GM21381 (cell line): ENCODE measurements at regions not wholly inside any gene's neighbourhood (a gene's known extent, or its start where the extent isn't known, plus 50 kb on each side); places are given as distances from the start of the nearest gene placed in this dataset.
"Not testable (repeated sequence)": the region's sequence is repeated elsewhere in the genome, so short reads cannot be mapped to it uniquely, and the experiment has no call there.

ENCODE experiments used
- ATAC-seq: cut with Tn5 transposase; IDR thresholded peaks from one replicate; pipeline ENCODE4 v1.9.1; 2021; ENCODE audit warnings: mild to moderate bottlenecking, moderate library complexity; ENCODE audit not compliant: unreplicated experiment

- ATAC-seq, result no peak
Observed at GRCh38 chr6:103820148-103820547, 1039.6 kb downstream of the HACE1 start.

GRCh38 chr6:103819509-103819908, 1040.2 kb downstream of the HACE1 start:
- ATAC-seq, result no peak

GRCh38 chr6:103812970-103813369, 1046.7 kb downstream of the HACE1 start:
- no peak for ATAC-seq

GRCh38 chr6:103801901-103802479, 1057.7 kb downstream of the HACE1 start:
- not testable (repeated sequence) for ATAC-seq

- ATAC-seq, result no peak
Observed at GRCh38 chr6:103799971-103800670, 1059.6 kb downstream of the HACE1 start.

- no peak for ATAC-seq
Observed at GRCh38 chr6:103798166-103798565, 1061.6 kb downstream of the HACE1 start.

- ATAC-seq, result no peak
Observed at GRCh38 chr6:103797738-103798137, 1062.0 kb downstream of the HACE1 start.

GRCh38 chr6:103791458-103791857, 1068.3 kb downstream of the HACE1 start:
- no peak for ATAC-seq

- no peak for ATAC-seq
Observed at GRCh38 chr6:103784117-103784516, 1075.6 kb downstream of the HACE1 start.

GRCh38 chr6:103783329-103783728, 1076.4 kb downstream of the HACE1 start:
- no peak for ATAC-seq

GRCh38 chr6:103769431-103769830, 1090.3 kb downstream of the HACE1 start:
- ATAC-seq, result no peak

GRCh38 chr6:103750603-103751002, 1109.1 kb downstream of the HACE1 start:
- no peak for ATAC-seq

GRCh38 chr6:103734016-103734415, 1125.7 kb downstream of the HACE1 start:
- ATAC-seq, result no peak

- ATAC-seq, result no peak
Observed at GRCh38 chr6:103729658-103730057, 1130.1 kb downstream of the HACE1 start.

- no peak for ATAC-seq
Observed at GRCh38 chr6:103723438-103724322, 1136.0 kb downstream of the HACE1 start.

GRCh38 chr6:103722683-103723082, 1137.0 kb downstream of the HACE1 start:
- ATAC-seq, result no peak

GRCh38 chr6:103721923-103722322, 1137.8 kb downstream of the HACE1 start:
- ATAC-seq, result no peak

GRCh38 chr6:103720393-103720792, 1139.3 kb downstream of the HACE1 start:
- ATAC-seq, result no peak

GRCh38 chr6:103719545-103719944, 1140.2 kb downstream of the HACE1 start:
- no peak for ATAC-seq

- ATAC-seq, result no peak
Observed at GRCh38 chr6:103715269-103715668, 1144.5 kb downstream of the HACE1 start.

- ATAC-seq, result not testable (repeated sequence)
Observed at GRCh38 chr6:103709236-103709635, 1150.5 kb downstream of the HACE1 start.
